GM21825 (cell line): ENCODE measurements at regions not wholly inside any gene's neighbourhood (a gene's known extent, or its start where the extent isn't known, plus 50 kb on each side); places are given as distances from the start of the nearest gene placed in this dataset.

Source experiments
- ATAC-seq: cut with Tn5 transposase; IDR thresholded peaks from one replicate; pipeline ENCODE4 v1.9.1; 2021; ENCODE audit warnings: mild to moderate bottlenecking, moderate library complexity; ENCODE audit not compliant: unreplicated experiment

GRCh38 chr13:40136896-40137295, 481.4 kb downstream of the COG6 start:
- no peak for ATAC-seq

DNA sequence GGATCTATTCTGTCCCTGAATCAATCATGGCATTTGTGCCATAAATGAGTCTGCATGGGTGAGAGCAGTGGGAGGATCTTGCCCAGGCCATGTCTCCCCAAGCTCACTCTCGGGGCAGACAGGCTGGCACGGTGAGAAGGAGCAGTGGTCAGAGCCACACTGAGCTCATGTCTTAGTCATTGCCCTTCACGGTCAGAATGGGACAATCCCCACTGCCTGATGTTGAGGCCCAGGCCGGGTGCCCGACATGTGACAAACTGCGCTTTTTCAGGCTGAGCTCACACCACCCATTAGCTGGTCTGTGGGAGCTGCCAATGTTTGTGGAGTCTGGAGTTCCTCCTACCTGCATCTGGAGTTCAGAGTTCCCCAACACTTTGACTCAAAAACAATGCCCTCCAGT, 481.9 kb downstream of the COG6 start:
- ATAC-seq: no peak

DNA sequence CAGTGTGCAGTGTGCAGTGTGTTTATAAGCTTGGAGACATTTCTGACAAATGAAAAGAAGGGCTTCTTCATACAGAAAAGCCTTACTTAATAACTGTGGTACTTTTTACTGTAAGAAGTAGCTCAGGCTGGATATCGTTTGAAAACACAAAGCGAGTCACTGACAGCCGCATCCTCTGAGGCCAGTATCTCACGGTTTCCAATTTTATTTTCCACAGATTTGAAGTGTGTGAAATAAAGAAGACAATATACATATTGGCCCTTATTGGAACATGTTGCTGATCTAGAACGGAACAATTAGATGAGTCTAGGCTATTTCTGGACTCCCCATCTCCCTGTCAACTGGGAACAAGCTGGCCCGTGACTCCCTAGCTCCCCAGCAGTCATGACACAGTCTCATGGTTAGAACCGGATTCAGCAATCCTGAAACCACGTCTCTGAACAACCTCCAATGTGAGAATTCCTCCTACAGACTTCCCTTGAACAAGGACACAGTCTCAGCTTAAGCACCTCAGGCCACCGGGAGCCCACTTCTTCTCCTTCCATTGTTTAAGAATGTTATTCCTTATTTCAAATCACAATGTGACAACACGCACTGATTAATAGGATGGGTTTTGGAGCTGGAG, 484.5 kb downstream of the COG6 start:
- ATAC-seq: no peak

- no peak for ATAC-seq
These were observed 486.5 kb downstream of the COG6 start for GRCh38 chr13:40141859-40142555.

DNA sequence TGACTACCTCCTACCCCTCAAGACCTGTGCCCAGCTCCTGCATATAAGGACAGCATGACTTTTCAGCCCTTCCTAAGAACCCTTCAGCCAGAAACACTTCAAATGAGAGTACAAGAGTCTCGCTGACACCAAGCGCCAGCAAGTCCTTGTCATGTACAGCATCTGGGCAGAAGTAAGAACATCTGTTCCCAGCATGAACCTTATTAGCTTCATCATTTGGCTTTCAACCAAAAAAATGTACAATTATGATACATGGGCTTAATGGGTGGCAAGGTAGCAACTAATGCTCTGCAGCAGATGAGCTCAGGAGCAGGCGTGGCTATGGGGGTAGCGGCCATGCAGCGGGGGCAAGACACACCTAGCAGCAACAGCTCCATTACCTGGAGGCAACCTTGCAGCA, 487.6 kb downstream of the COG6 start:
- no peak for ATAC-seq

GRCh38 chr13:40143559-40143958, 488.1 kb downstream of the COG6 start:
- ATAC-seq: no peak

- no peak for ATAC-seq
These were observed 489.7 kb downstream of the COG6 start for GRCh38 chr13:40145139-40145538.

GRCh38 chr13:40146063-40146462, 490.6 kb downstream of the COG6 start:
- ATAC-seq: no peak

DNA sequence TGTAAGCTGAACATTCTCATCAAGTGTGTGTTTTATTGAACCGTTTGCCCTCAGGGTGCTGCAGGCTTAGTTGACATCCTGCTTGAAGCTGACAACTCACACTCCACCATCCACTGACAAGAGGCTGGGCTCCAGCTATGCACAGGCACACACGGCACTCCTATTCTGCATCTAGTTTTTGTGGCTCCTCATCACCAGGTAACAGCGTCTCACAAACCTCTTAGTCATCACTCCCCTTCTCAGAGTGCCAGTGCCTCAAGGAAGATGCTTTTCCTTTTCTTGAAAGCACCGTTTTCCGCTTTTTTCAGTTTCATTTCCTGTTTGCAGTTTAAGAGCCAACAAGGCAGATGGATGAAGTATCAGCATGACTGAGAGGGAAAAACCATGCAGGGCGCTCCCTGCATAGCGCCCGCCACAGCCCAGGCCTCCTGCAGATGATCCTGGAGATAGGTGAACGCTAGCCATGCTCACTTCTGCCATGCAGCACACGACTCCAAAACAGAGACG, 491.2 kb downstream of the COG6 start:
- no peak for ATAC-seq

DNA sequence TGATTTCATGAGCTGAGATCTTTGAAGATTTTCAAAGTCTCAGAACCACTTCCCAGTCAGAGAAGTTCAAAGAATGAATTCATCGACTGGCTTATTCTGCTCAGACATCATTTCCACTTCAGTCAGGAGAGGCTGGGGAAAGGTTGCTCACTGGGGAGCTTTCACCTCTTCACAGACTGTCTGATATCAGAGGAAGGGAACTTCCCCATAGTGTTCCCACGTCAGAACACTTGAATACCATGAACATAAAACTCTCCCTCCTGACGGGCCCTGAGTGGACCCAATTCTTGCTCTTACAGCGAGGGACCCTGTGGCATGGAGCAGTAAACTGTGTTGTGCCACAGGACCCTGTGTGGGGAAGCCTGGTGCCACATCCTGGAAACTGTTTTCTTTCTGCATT, 492.6 kb downstream of the COG6 start:
- ATAC-seq: no peak

DNA sequence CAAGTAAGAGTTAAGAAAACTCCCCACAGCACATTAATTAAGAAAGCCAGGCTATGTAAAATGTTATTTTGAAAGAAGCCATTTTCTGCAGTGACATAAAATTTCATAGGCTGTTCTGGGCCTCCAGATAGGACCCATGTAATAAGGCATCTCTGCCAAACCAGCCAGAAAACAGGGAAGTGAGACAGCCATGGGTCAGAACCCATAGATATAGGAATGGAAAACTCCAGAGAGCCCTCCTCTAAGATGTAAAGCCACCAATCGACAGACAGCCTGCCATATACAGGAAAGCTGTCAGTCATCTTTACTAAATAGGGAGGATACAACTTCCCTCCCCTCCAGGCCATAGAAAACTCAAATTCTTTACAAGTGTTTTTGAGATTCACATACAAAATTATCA, 493.3 kb downstream of the COG6 start:
- ATAC-seq: no peak

DNA sequence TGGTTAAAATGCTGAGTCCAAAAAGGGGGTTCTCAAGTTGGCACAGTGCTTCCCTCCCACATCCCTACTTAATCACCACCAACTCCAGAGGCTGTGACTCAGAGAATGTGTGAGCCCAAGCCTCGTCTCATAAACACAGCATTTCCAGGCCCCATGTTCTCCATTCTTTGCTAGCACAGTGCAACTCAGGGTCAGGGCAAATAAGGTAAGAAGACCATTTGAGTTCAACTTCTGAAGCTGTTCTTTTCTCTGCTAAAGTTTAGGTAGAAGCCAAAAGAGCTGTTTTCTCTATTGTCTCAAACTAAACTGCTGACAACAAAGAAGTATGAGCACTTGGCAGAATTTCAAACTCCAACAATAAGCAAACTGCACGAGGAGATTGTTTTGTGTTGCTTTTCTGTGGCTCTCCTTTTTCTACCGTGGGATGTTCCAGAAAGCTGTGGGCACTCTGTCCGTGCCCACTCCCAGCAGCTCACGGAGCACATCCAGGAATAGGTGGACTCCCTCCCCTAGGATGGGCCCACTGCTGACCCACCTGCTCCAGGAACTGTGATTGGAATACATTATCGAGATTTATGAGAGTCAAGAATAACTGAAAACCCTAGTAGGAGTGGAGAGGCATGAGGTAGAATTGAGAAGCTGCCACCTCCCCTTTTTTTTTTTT, 494.3 kb downstream of the COG6 start:
- ATAC-seq: no peak

- no peak for ATAC-seq
These were observed 496.2 kb downstream of the COG6 start for GRCh38 chr13:40151673-40152072.

- ATAC-seq: no peak
These were observed 496.7 kb downstream of the COG6 start for GRCh38 chr13:40152145-40152544.

GRCh38 chr13:40152922-40153321, 497.5 kb downstream of the COG6 start:
- no peak for ATAC-seq

GRCh38 chr13:40153516-40153915, 498.1 kb downstream of the COG6 start:
- ATAC-seq: no peak

GRCh38 chr13:40155201-40155600, 499.7 kb downstream of the COG6 start:
- ATAC-seq: no peak

DNA sequence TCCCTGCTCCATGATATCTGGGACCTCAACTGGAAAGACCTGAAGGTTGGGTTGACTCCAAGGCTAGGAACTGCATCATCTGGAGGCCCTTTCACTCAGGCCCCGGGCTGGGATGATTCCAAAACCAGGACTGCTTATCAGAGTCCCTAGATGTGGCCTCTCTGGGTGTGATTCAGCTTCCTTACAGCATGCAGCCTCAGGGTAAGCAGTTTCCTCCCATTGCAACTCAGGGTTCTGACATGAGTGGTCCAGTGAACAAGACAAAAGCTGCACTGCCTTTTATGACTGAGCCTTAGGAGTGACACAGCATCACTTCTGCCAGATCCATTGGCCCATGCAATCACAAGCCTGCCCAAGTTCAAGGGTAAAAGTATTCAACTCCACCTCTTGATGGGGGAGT, 502.8 kb downstream of the COG6 start:
- no peak for ATAC-seq

- no peak for ATAC-seq
These were observed 503.3 kb downstream of the COG6 start for GRCh38 chr13:40158757-40159156.

GRCh38 chr13:40159736-40160135, 504.3 kb downstream of the COG6 start:
- no peak for ATAC-seq

GRCh38 chr13:40160618-40161350, 505.3 kb downstream of the COG6 start:
- ATAC-seq: peak; percentile 57
